ENCODE measurements at regions not wholly inside any gene's neighbourhood (a gene's known extent, or its start where the extent isn't known, plus 50 kb on each side); places are given as distances from the start of the nearest gene placed in this dataset.

DNA sequence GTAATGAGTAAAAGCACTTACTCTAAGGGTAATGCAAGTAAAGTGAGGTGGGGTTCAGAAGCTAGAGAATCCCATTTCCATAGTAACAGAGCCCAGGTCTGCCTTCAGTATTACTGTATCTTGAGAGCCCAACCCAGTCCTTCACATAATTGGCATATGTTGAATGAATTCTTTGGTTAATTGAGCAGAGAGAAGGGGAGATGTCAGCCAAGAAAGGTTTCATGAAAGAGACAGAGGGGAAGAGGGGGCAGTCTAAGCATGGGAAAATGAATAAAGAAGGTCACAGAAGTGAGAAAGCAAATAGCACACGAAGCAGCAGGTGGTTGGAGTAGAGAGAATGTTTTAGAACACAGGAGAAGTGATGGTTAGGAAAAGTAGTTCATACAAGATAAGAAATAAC is 371.1 kb downstream of the SEC23A start:
- BruUV-seq (replicated peaks) = no TSS peak
- Histone ChIP-seq H3K9ac (ENCODE audit: insufficient read depth, low read depth, low read length) (no peak overlapping the region), H3K4me2 (ENCODE audit: low read depth, low read length) (no peak overlapping the region), H3K27ac (ENCODE audit: extremely low read length, insufficient read depth, low read length) (no peak overlapping the region), H3K27me3 (ENCODE audit: control insufficient read depth in 1 of 2, insufficient read depth in 2 of 2, low read length in 2 of 2) (no peaks in the 10 kb centered on the region; a peak in 1 of 5 replicates), H4K20me1 (ENCODE audit: insufficient read depth, low read length) (no peaks in the 10 kb centered on the region), H3K4me1 (ENCODE audit: insufficient read depth, low read length) (no peaks in the 10 kb centered on the region), H3K9me3 (ENCODE audit: low read length) (no peaks in the 10 kb centered on the region), H2AFZ (ENCODE audit: low read length) (no peak overlapping the region), H3K4me3 (replicated peaks in 1 of 3; ENCODE audit: insufficient read depth in 1 of 3, low read depth in 2 of 3, low read length in 3 of 3) (no peak overlapping the region), H3K36me3 (replicated peaks in 1 of 2; ENCODE audit: control insufficient read depth in 1 of 2, insufficient read depth in 2 of 2, low read length in 2 of 2) (no peaks in the 10 kb centered on the region), H3K79me2 (ENCODE audit: insufficient read depth, low read length) (no peaks in the 10 kb centered on the region)
- ChIA-PET CTCF (ENCODE audit: low intra/inter-chr PET ratio, low total read pairs) (no interaction called here), POLR2A (no interaction called here)
- DNase-seq (ENCODE audit: low spot score) = no peak
- WGBS (ENCODE audit: low lambda C conversion rate) = 1% methylated on average over 1 of the region's 1 CpG
- FAIRE-seq = no peak
- ATAC-seq = no peak
- in situ Hi-C loops (cut with HindIII; ENCODE audit: extremely low pct_ligation_motif_present, low pct_unique_long_range_greater_than_20kb) = no loop called here
- intact Hi-C loops (cut with micrococcal nuclease; ENCODE audit: unreplicated experiment) = no loop called here
- TF ChIP-seq, protein P1, sequence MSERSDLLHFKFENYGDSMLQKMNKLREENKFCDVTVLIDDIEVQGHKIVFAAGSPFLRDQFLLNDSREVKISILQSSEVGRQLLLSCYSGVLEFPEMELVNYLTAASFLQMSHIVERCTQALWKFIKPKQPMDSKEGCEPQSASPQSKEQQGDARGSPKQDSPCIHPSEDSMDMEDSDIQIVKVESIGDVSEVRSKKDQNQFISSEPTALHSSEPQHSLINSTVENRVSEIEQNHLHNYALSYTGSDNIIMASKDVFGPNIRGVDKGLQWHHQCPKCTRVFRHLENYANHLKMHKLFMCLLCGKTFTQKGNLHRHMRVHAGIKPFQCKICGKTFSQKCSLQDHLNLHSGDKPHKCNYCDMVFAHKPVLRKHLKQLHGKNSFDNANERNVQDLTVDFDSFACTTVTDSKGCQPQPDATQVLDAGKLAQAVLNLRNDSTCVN (CRISPR knock-in tag; IDR thresholded peaks at IDR 0.05; ENCODE audit: borderline replicate concordance) = no peak
- TF ChIP-seq ZFAT (CRISPR knock-in tag; conservative IDR thresholded peaks at IDR 0.05) = no peak
- no peak for TF ChIP-seq SP140L (CRISPR knock-in tag; IDR thresholded peaks at IDR 0.05; ENCODE audit: borderline replicate concordance)
- TF ChIP-seq ATM (IDR thresholded peaks at IDR 0.05; ENCODE audit: borderline replicate concordance) = no peak
- TF ChIP-seq CCDC6 (CRISPR knock-in tag; IDR thresholded peaks at IDR 0.05) = no peak
- no peak for TF ChIP-seq GPN1 (CRISPR knock-in tag; IDR thresholded peaks at IDR 0.05; ENCODE audit: borderline replicate concordance)
- no peak for TF ChIP-seq PRMT3 (CRISPR knock-in tag; IDR thresholded peaks at IDR 0.05; ENCODE audit: borderline replicate concordance, low read depth)
- TF ChIP-seq SP2 (CRISPR knock-in tag; IDR thresholded peaks at IDR 0.05) = no peak
- TF ChIP-seq FOSL1 (CRISPR knock-in tag; IDR thresholded peaks at IDR 0.05; ENCODE audit: borderline replicate concordance) = no peak
- no peak for TF ChIP-seq GATAD1 (CRISPR knock-in tag; IDR thresholded peaks at IDR 0.05)
- TF ChIP-seq FOXA3 (CRISPR knock-in tag; IDR thresholded peaks at IDR 0.05) = no peak
- TF ChIP-seq PHF20 (CRISPR knock-in tag; IDR thresholded peaks at IDR 0.05) = no peak
- TF ChIP-seq SSRP1 (CRISPR knock-in tag; IDR thresholded peaks at IDR 0.05) = no peak
- no peak for TF ChIP-seq ZNF468 (CRISPR knock-in tag; IDR thresholded peaks at IDR 0.05)
- no peak for TF ChIP-seq SATB2 (CRISPR knock-in tag; IDR thresholded peaks at IDR 0.05)
- no peak for TF ChIP-seq ZNF224 (CRISPR knock-in tag; IDR thresholded peaks at IDR 0.05)
- TF ChIP-seq ZNF274 (CRISPR knock-in tag; IDR thresholded peaks at IDR 0.05) = no peak
- TF ChIP-seq, protein P2, sequence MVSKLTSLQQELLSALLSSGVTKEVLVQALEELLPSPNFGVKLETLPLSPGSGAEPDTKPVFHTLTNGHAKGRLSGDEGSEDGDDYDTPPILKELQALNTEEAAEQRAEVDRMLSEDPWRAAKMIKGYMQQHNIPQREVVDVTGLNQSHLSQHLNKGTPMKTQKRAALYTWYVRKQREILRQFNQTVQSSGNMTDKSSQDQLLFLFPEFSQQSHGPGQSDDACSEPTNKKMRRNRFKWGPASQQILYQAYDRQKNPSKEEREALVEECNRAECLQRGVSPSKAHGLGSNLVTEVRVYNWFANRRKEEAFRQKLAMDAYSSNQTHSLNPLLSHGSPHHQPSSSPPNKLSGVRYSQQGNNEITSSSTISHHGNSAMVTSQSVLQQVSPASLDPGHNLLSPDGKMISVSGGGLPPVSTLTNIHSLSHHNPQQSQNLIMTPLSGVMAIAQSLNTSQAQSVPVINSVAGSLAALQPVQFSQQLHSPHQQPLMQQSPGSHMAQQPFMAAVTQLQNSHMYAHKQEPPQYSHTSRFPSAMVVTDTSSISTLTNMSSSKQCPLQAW (CRISPR knock-in tag; IDR thresholded peaks at IDR 0.05) = no peak
- TF ChIP-seq, protein P3, sequence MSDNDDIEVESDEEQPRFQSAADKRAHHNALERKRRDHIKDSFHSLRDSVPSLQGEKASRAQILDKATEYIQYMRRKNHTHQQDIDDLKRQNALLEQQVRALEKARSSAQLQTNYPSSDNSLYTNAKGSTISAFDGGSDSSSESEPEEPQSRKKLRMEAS (IDR thresholded peaks at IDR 0.05) = no peak

Measured in HepG2 (cell line).